H1 (cell line): ENCODE measurements at regions not wholly inside any gene's neighbourhood (a gene's known extent, or its start where the extent isn't known, plus 50 kb on each side); places are given as distances from the start of the nearest gene placed in this dataset.

Experiments used
- CTCF ChIA-PET: fragments of 300-600 bp; sonication (Branson Sonifier 250); formaldehyde crosslinking; loops from one replicate; lab custom pipeline; 2021; ENCODE audit not compliant: partially characterized antibody; lab: Charles Lee
- POLR2A ChIA-PET: fragments of 300-600 bp; sonication (Branson Sonifier 250); formaldehyde crosslinking; loops from one replicate; lab custom pipeline; 2021; ENCODE audit warnings: inconsistent platforms; ENCODE audit not compliant: partially characterized antibody; lab: Charles Lee
- DNase-seq, 2 experiments: peaks; one replicate each; pipeline versions ENCODE4 v3.0.0 to v3.0.0-alpha.2; 2010 to 2022; ENCODE audit warnings: low spot score in 2 of 2, low read depth in 1 of 2, mixed read lengths in 1 of 2
- FAIRE-seq: peaks from 2 replicates; lab custom pipeline; 2011; peaks lifted over from hg19 to GRCh38; lab: Jason Lieb, UNC
- H2AFZ ChIP-seq: 2 replicates; pipeline ENCODE4 v1.8.1; 2012; ENCODE audit warnings: low read length, inconsistent platforms
- H2AK5ac ChIP-seq: 2 replicates; pipeline ENCODE4 v1.6.1; 2013; ENCODE audit warnings: low read depth, low read length
- H2BK120ac ChIP-seq: replicated peaks from 2 replicates; pipeline ENCODE3; 2013; ENCODE audit warnings: low read depth, low read length, inconsistent platforms
- H2BK12ac ChIP-seq: 2 replicates; pipeline ENCODE4 v1.6.1; 2013; ENCODE audit warnings: low read depth, low read length
- H2BK15ac ChIP-seq: 2 replicates; pipeline ENCODE4 v1.6.1; 2013; ENCODE audit warnings: low read length
- H2BK20ac ChIP-seq: 2 replicates; pipeline ENCODE4 v1.6.1; 2013; ENCODE audit warnings: low read length
- H2BK5ac ChIP-seq: 2 replicates; pipeline ENCODE4 v1.6.1; 2013; ENCODE audit warnings: low read depth, low read length
- H3K14ac ChIP-seq: 2 replicates; pipeline ENCODE4 v1.6.1; 2013; ENCODE audit warnings: inconsistent platforms; ENCODE audit not compliant: insufficient read length
- H3K18ac ChIP-seq: 2 replicates; pipeline ENCODE4 v1.6.1; 2013; ENCODE audit warnings: low read length; ENCODE audit errors: extremely low read depth
- H3K23ac ChIP-seq: 2 replicates; pipeline ENCODE4 v1.6.1; 2013; ENCODE audit warnings: inconsistent platforms; ENCODE audit not compliant: insufficient read length
- H3K23me2 ChIP-seq: 2 replicates; pipeline ENCODE4 v1.6.1; 2013; ENCODE audit warnings: low read depth, low read length
- H3K27ac ChIP-seq: 2 replicates; pipeline ENCODE4 v1.6.1; 2011; ENCODE audit warnings: low read depth, low read length, inconsistent platforms
- H3K27me3 ChIP-seq, 4 experiments: replicated peaks in 1 of 4; 1 replicate in 1 of 4; 2 replicates in 3 of 4; pipeline versions ENCODE4 v1.6.1 to v1.8.1; 2011 to 2013; ENCODE audit warnings: low read length in 3 of 4, mild to moderate bottlenecking in 3 of 4, inconsistent platforms in 2 of 4, mixed read lengths in 2 of 4, moderate library complexity in 1 of 4; ENCODE audit not compliant: control insufficient read depth in 3 of 4, insufficient read depth in 3 of 4; ENCODE audit errors: extremely low read depth in 1 of 4
- H3K36me3 ChIP-seq, 4 experiments: 2 replicates each; pipeline versions ENCODE4 v1.6.1 to v1.8.1; 2011 to 2013; ENCODE audit warnings: mild to moderate bottlenecking in 4 of 4, low read length in 3 of 4, moderate library complexity in 2 of 4, control low read depth in 1 of 4, inconsistent platforms in 1 of 4; ENCODE audit not compliant: insufficient read depth in 4 of 4, control insufficient read depth in 2 of 4
- H3K4ac ChIP-seq: replicated peaks from 2 replicates; pipeline ENCODE3; 2013; ENCODE audit warnings: low read length, low read depth, mixed read lengths, inconsistent platforms; ENCODE audit not compliant: insufficient read length
- H3K4me1 ChIP-seq, 4 experiments: replicated peaks in 1 of 4; 1 replicate in 1 of 4; 2 replicates in 3 of 4; pipeline versions ENCODE4 v1.6.1 to v1.8.1; 2011 to 2013; ENCODE audit warnings: low read length in 3 of 4, inconsistent platforms in 2 of 4, mixed read lengths in 1 of 4; ENCODE audit not compliant: insufficient read depth in 4 of 4, control insufficient read depth in 3 of 4
- H3K4me2 ChIP-seq, 2 experiments: 2 replicates each; pipeline versions ENCODE4 v1.6.1 to v1.8.1; 2011 to 2013; ENCODE audit warnings: low read depth in 2 of 2, low read length in 2 of 2, control low read depth in 1 of 2, inconsistent platforms in 1 of 2, mild to moderate bottlenecking in 1 of 2; ENCODE audit not compliant: insufficient read depth in 1 of 2
- H3K4me3 ChIP-seq, 4 experiments: fragments of 200-600, 300-600 bp in 1 of 4; sonication (generic), shearing (Covaris generic), sonication (Bioruptor Twin) in 1 of 4; 2 replicates each; pipeline versions ENCODE4 v1.5.1 to v1.8.1; 2011 to 2016; ENCODE audit warnings: low read length in 4 of 4, low read depth in 3 of 4, control low read depth in 2 of 4, inconsistent platforms in 2 of 4, mild to moderate bottlenecking in 2 of 4, mixed read lengths in 1 of 4, moderate library complexity in 1 of 4; ENCODE audit not compliant: insufficient read depth in 2 of 4; ENCODE audit errors: extremely low read depth in 1 of 4
- H3K56ac ChIP-seq: replicated peaks from 2 replicates; pipeline ENCODE3; 2013; ENCODE audit warnings: low read depth, mild to moderate bottlenecking, mixed read lengths, low read length, inconsistent platforms; ENCODE audit not compliant: insufficient read length
- H3K79me1 ChIP-seq: 2 replicates; pipeline ENCODE4 v1.6.1; 2013; ENCODE audit warnings: low read depth, low read length, control low read depth
- H3K79me2 ChIP-seq, 2 experiments: 2 replicates each; pipeline versions ENCODE4 v1.6.1 to v1.8.1; 2012 to 2013; ENCODE audit warnings: low read length in 2 of 2, mild to moderate bottlenecking in 2 of 2, inconsistent platforms in 1 of 2; ENCODE audit not compliant: insufficient read depth in 2 of 2, control insufficient read depth in 1 of 2
- H3K9ac ChIP-seq, 4 experiments: replicated peaks in 1 of 4; 1 replicate in 1 of 4; 2 replicates in 3 of 4; pipeline versions ENCODE4 v1.6.1 to v1.8.1; 2011 to 2013; ENCODE audit warnings: low read depth in 3 of 4, low read length in 3 of 4, control low read depth in 2 of 4, mild to moderate bottlenecking in 2 of 4, moderate library complexity in 2 of 4, inconsistent platforms in 1 of 4; ENCODE audit errors: extremely low read depth in 1 of 4
- H3K9me3 ChIP-seq, 2 experiments: 2 replicates each; pipeline versions ENCODE4 v1.6.1 to v1.8.1; 2012 to 2013; ENCODE audit warnings: mild to moderate bottlenecking in 2 of 2, moderate library complexity in 2 of 2, control low read depth in 1 of 2, inconsistent platforms in 1 of 2, low read depth in 1 of 2, low read length in 1 of 2, mixed read lengths in 1 of 2; ENCODE audit not compliant: insufficient read depth in 2 of 2
- H4K20me1 ChIP-seq, 2 experiments: replicated peaks in 1 of 2; 2 replicates each; pipeline versions ENCODE3 to v1.8.1; 2011 to 2013; ENCODE audit warnings: inconsistent platforms in 2 of 2, low read length in 2 of 2, mild to moderate bottlenecking in 1 of 2; ENCODE audit not compliant: insufficient read depth in 2 of 2, control insufficient read depth in 1 of 2
- H4K5ac ChIP-seq: 2 replicates; pipeline ENCODE4 v1.6.1; 2013; ENCODE audit warnings: low read length, low read depth, mixed read lengths, inconsistent platforms; ENCODE audit not compliant: insufficient read length
- H4K8ac ChIP-seq: 2 replicates; pipeline ENCODE4 v1.8.0; 2013; ENCODE audit warnings: mild to moderate bottlenecking, moderate library complexity, low read length, inconsistent platforms; ENCODE audit not compliant: insufficient read depth; ENCODE audit errors: extremely low read depth
- H4K91ac ChIP-seq: replicated peaks from 2 replicates; pipeline ENCODE3; 2013; ENCODE audit warnings: low read length, mixed read lengths, inconsistent platforms; ENCODE audit not compliant: insufficient read length
- KDM5A ChIP-seq: fragments of 200-600 bp; IDR thresholded peaks from 2 replicates; pipeline ENCODE4 v1.7.1; 2012; ENCODE audit warnings: mild to moderate bottlenecking, low read length, inconsistent platforms, mixed read lengths
- MAX ChIP-seq: IDR thresholded peaks from 2 replicates; pipeline ENCODE4 v1.6.1; 2012; ENCODE audit warnings: inconsistent platforms
- NRF1 ChIP-seq: IDR thresholded peaks from 2 replicates; pipeline ENCODE4 v1.6.1; 2011; ENCODE audit warnings: mild to moderate bottlenecking, low read depth, low read length, improper control_type of control experiment
- SRF ChIP-seq: IDR thresholded peaks from 2 replicates; pipeline ENCODE4 v1.6.1; 2011; ENCODE audit warnings: mild to moderate bottlenecking, low read depth, low read length, moderate library complexity
- WGBS, 2 experiments: shearing (Covaris generic) in 1 of 2; methylation state at CpG; one replicate each; pipeline versions ENCODE4 v1.1.6 to v1.1.7; 2013 to 2015; ENCODE audit warnings: low lambda C conversion rate in 2 of 2, mixed read lengths in 2 of 2, inconsistent platforms in 1 of 2, low coverage in 1 of 2, missing lambda C conversion rate in 1 of 2; ENCODE audit not compliant: insufficient replicate concordance in 2 of 2, insufficient coverage in 1 of 2, insufficient read length in 1 of 2; ENCODE audit errors: extremely low coverage in 1 of 2, missing lambda C conversion rate in 1 of 2; 5-methylcytosine and 5-hydroxymethylcytosine counted together

GRCh38 chr16:85431431-85432124 is 181.5 kb upstream of the GSE1 start:
- Histone ChIP-seq H4K5ac (no peak overlapping the region), H3K4me1 (peaks cover 7 to 20% (median 14%) of the 10 kb centered on the region in 4 experiments), H3K27ac (no peak overlapping the region), H3K27me3 (no peaks in the 10 kb centered on the region; a peak in 1 of 7 replicates), H2BK20ac (no peak overlapping the region), H3K9me3 (no peaks in the 10 kb centered on the region), H3K79me1 (no peaks in the 10 kb centered on the region), H4K8ac (no peak overlapping the region), H3K18ac (peak overlapping the region; percentile 19; the same call in 1 of the 2 replicates), H3K4me2 (no peak overlapping the region), H3K9ac (no peak overlapping the region), H3K4me3 (no peak overlapping the region), H3K14ac (no peak overlapping the region), H2BK5ac (no peak overlapping the region; the same call in 1 of the 2 replicates), H3K23me2 (peaks cover 6% of the 10 kb centered on the region; the same call in 1 of the 2 replicates), H3K4ac (no peak overlapping the region), H2AFZ (no peak overlapping the region), H2BK120ac (no peak overlapping the region), H3K79me2 (no peaks in the 10 kb centered on the region), H3K23ac (no peak overlapping the region), H4K91ac (peak overlapping the region; percentile 12), H4K20me1 (no peaks in the 10 kb centered on the region), H2BK15ac (peak overlapping the region; percentile 29; the same call in 1 of the 2 replicates), H3K36me3 (no peaks in the 10 kb centered on the region), H2BK12ac (0 out of 2 replicates have a peak overlapping the region, but pooled peaks have one; percentile 9), H2AK5ac (no peak overlapping the region), H3K56ac (no peak overlapping the region)
- FAIRE-seq (no peak), DNase-seq (peak in 1 of 2 experiments; percentile 46)
- TF ChIP-seq NRF1 (no peak), KDM5A (no peak), SRF (no peak), MAX (no peak)
- 92% methylated on average over 31 of the region's 33 CpGs; no CpG with 5 or more reads in 1 of the 2 experiments for WGBS, 2 experiments
- CTCF ChIA-PET: interaction anchor here (0.6 to 8.4 kb wide), 24 partner anchors 10 to 192 kb away, joined by 3 to 123 read pairs (median 4); no protein-coding TSS in a partner anchor
- POLR2A ChIA-PET: interaction anchor here (0.7 kb wide), 2 partner anchors 10 to 277 kb away, joined by 3 read pairs; no protein-coding TSS in a partner anchor
